Smooth muscle cell (in vitro differentiated cells): ENCODE measurements at regions not wholly inside any gene's neighbourhood (a gene's known extent, or its start where the extent isn't known, plus 50 kb on each side); places are given as distances from the start of the nearest gene placed in this dataset.
"Not testable (repeated sequence)": the region's sequence is repeated elsewhere in the genome, so short reads cannot be mapped to it uniquely, and the experiment has no call there.

Experiments
- DNase-seq: peaks from one replicate; lab custom pipeline; 2025; ENCODE audit not compliant: unreplicated experiment; lab: John Stamatoyannopoulos, UW
- H2AFZ ChIP-seq: fragments of 200-600 bp; sonication (generic); 2 replicates; pipeline ENCODE4 v1.6.0; 2016; ENCODE audit warnings: antibody characterized with exemption, low read depth, mild to moderate bottlenecking
- H3F3A ChIP-seq: fragments of 200-600 bp; sonication (generic); 2 replicates; pipeline ENCODE4 v1.6.0; 2017; ENCODE audit warnings: antibody characterized with exemption, low read depth
- H3K27ac ChIP-seq: fragments of 200-600 bp; sonication (generic); 2 replicates; pipeline ENCODE4 v1.5.1; 2016; ENCODE audit warnings: low read depth, mild to moderate bottlenecking
- H3K27me3 ChIP-seq: fragments of 200-600 bp; sonication (generic); 2 replicates; pipeline ENCODE4 v1.6.1; 2016; ENCODE audit warnings: low read depth, mild to moderate bottlenecking
- H3K36me3 ChIP-seq: fragments of 200-600 bp; sonication (generic); 2 replicates; pipeline ENCODE4 v1.5.1; 2016; ENCODE audit warnings: low read depth
- H3K4me1 ChIP-seq: fragments of 200-600 bp; sonication (generic); 2 replicates; pipeline ENCODE4 v1.5.1; 2016; ENCODE audit warnings: low read depth
- H3K4me2 ChIP-seq: fragments of 200-600 bp; sonication (generic); 2 replicates; pipeline ENCODE4 v1.6.0; 2016; ENCODE audit warnings: mild to moderate bottlenecking
- H3K4me3 ChIP-seq: fragments of 200-600 bp; sonication (generic); 2 replicates; pipeline ENCODE4 v1.5.1; 2016; ENCODE audit warnings: mild to moderate bottlenecking
- H3K79me2 ChIP-seq: fragments of 200-600 bp; sonication (generic); 2 replicates; pipeline ENCODE4 v1.6.0; 2016; ENCODE audit warnings: low read depth, mild to moderate bottlenecking
- H3K9ac ChIP-seq: fragments of 200-600 bp; sonication (generic); 2 replicates; pipeline ENCODE4 v1.6.0; 2016; ENCODE audit warnings: low read depth
- H3K9me3 ChIP-seq: fragments of 200-600 bp; sonication (generic); replicated peaks from 2 replicates; pipeline ENCODE4 v1.5.1; 2016; ENCODE audit warnings: low read depth
- H4K20me1 ChIP-seq: fragments of 200-600 bp; sonication (generic); 2 replicates; pipeline ENCODE4 v1.6.0; 2016; ENCODE audit warnings: low read depth
- WGBS: methylation state at CpG from one replicate; pipeline ENCODE4 v1.1.7; 2016; ENCODE audit warnings: low lambda C conversion rate; 5-methylcytosine and 5-hydroxymethylcytosine counted together
- TF ChIP-seq, protein P1 (sequence below): fragments of 200-600 bp; sonication (generic); IDR thresholded peaks from 2 replicates; pipeline ENCODE4 v1.5.1; 2017; ENCODE audit warnings: borderline replicate concordance, mild to moderate bottlenecking, antibody characterized with exemption; ENCODE audit not compliant: insufficient read depth, poor library complexity, severe bottlenecking

DNA sequence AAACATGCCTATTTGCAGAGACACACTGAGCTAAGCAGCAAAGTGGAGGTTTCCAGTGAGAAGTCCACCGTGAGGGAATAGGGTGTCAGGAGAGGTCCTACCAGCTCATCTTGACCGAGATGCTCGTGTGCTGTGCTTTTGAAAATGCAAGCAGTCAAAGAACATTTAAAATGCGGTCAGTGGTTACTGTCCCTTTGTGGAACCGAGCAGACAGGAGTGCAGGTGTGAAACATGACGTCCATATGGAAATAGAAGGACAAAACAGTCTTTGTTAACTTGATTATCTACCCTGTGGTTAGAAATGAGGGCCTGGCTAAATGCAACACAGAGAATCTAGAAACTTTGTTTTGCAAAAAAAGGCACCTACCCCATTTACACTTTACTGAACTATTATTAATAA, 473.3 kb downstream of the SPATA31A6 start:
- not testable (repeated sequence) for H3K4me2 ChIP-seq, H3K27me3 ChIP-seq, H4K20me1 ChIP-seq, H3F3A ChIP-seq, H3K36me3 ChIP-seq, H3K9ac ChIP-seq, DNase-seq, H3K79me2 ChIP-seq, H3K4me3 ChIP-seq, H3K27ac ChIP-seq, H3K4me1 ChIP-seq, H3K9me3 ChIP-seq, H2AFZ ChIP-seq
- WGBS: 74% methylated on average over 3 of the region's 6 CpGs

DNA sequence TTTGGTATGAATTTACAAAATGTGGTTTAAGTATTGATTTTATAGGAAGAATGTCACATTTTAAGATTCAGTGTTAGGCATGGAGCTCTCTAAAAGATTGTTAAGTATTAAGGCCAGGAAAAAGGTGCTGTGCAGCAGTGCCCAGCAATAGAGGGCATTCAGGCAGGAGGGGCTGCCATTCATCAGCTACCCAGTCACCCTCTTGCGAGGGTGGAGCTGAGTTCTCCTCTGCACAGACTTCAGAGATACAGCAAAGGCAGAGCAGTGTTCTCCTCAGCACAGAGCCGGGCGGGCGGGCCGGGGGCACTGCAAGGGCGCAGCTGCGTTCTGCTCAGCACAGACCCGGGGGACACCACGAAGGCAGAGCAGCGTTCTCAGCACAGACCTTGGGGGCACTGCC, 474.0 kb downstream of the SPATA31A6 start:
- H3K4me1 ChIP-seq, H3K27ac ChIP-seq, H3K9me3 ChIP-seq, DNase-seq, H3K9ac ChIP-seq, H2AFZ ChIP-seq, H4K20me1 ChIP-seq, H3K4me3 ChIP-seq, H3K36me3 ChIP-seq, H3K27me3 ChIP-seq, H3F3A ChIP-seq, H3K79me2 ChIP-seq, H3K4me2 ChIP-seq: not testable (repeated sequence)
- WGBS: no CpG with 5 or more reads among the region's 10 CpGs

DNA sequence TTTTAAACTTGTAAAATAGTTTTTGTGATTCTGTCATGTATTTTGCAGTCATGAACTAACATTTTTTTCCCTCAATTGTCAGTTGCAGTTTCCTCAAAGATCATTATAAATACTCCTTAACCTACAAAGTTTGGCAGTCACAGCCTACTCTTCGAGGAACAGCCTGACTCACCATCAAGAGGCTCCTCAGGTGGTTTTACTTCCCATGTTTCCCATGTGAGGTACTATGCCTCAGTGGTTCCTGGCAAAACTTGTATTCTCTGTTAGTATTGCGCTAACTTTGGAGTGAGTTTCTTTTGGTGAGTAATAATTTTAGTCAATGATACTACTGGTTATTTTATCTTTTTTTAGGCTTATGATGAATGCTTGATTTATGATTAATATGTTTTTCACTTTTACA, 513.7 kb downstream of the SPATA31A6 start:
- not testable (repeated sequence) for H3K4me3 ChIP-seq, H3K27me3 ChIP-seq, H3K9me3 ChIP-seq, H3K4me1 ChIP-seq, H3K9ac ChIP-seq, H2AFZ ChIP-seq, H3K36me3 ChIP-seq, H3K79me2 ChIP-seq, DNase-seq, H3F3A ChIP-seq, H3K4me2 ChIP-seq, H4K20me1 ChIP-seq, H3K27ac ChIP-seq
- no CpG with 5 or more reads among the region's 2 CpGs for WGBS

DNA sequence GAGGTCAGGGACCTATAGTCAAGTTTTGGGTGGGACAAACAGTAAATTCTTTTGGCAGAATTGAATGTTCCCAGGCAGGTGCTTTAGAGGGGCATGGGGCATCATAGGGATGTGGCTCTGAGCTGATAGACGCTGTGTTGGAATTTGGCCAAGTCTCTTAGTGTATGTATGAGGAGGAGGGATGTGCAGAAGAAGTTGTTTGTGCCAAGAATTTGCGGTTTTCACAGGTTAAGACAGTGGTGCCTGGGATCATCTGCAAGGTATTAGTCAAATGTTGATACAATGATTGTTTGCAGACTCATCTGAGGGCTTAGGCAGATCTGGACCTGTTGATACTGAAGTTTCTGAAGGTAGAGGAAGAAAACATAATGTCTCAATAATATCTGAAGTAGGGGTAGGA, 519.4 kb downstream of the SPATA31A6 start:
- not testable (repeated sequence) for H3K27me3 ChIP-seq, DNase-seq, H3K4me2 ChIP-seq, H3K9ac ChIP-seq, H2AFZ ChIP-seq, H3K27ac ChIP-seq, H4K20me1 ChIP-seq, H3K4me3 ChIP-seq, H3K4me1 ChIP-seq, H3K9me3 ChIP-seq, H3F3A ChIP-seq, H3K36me3 ChIP-seq, H3K79me2 ChIP-seq
- WGBS: no CpG with 5 or more reads among the region's 2 CpGs

DNA sequence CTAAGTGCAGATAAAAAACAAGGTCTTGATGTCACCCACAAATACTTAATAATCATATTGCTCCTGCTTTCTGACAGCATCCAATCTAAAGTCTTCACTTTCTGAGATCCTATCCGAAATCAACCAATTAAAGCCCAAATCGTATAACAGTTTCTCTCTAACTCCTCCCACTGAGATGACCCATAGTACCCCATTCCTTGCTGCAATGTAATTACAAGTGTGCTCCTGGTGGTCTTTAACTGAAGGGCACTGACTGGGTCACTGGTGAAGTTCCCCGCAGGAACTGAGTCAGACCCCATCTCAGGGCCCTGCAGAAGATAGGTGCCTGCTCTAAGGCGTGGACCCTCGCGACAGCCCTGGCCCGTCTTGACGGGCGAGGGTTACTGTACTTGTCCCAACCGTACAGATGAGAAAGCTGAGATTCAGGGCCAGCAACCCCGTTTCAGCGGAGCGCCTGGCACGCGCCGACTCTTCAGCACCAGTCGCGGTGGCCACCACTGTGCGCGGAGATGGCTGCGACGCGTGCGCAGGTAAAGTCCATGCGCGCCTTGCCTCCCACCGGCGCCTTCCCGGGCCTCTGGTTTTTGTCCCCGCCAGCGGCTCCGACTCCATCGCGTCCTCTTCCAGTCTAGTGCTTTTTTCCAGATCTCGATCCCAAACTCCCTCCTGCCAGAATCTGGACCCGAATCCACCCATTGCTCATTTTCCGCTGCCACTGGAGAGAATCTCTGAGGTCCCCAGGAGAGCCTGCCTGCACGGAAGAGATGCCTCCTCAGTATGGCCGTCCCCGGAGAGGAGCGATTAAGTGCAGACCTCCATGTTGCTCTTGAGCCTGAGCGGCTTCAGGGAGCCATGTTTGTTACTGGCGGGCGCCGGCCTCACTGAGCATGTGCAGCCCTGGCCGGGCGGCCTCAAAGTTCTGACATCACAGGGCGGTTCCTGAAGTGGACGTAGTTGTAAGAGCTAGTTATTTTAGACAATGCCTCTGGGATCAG, 541.7 kb downstream of the SPATA31A6 start:
- H3K27ac ChIP-seq, H3F3A ChIP-seq, H3K4me3 ChIP-seq, H3K9me3 ChIP-seq, H3K4me1 ChIP-seq, H4K20me1 ChIP-seq, H3K27me3 ChIP-seq, H2AFZ ChIP-seq, DNase-seq, H3K36me3 ChIP-seq, H3K4me2 ChIP-seq, H3K79me2 ChIP-seq, H3K9ac ChIP-seq: not testable (repeated sequence)
- WGBS: no CpG with 5 or more reads among the region's 49 CpGs

DNA sequence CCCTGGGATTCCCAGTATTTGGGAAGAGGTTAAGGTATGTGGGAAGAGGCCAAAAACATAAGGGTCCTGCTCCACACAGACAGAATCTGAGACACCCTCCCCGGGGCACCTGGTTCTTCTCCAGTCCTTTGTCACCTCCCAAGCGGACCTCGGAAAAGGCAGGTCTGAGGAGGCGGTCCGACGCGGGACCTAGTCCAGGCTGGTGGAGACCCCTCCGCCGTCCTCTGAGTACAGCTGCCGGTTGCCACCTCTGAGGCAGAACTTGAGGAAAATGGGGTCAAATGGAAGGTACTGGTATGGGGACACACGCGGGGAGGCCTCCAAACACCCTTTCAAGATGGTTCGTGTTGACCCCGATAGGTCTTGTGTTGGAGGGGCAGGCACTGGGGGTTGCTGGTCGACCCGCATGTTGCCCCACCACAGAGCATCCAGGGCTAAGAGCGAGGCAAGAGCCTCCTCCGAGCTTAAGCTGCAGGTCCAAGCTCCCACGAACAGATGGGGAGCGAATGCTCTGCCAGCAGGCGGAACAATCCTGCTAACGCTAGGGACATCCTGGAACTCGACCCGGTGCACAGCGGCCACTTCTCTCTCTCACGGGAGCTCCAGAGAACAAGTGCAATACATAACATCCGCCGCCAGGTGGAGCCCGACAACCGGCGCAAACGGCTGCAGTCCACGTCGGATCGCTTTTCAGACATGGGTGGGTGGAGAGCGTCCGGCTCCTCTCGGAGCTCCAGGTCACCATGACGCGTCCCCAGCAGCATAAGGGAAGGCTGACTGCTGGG, 559.8 kb downstream of the SPATA31A6 start:
- not testable (repeated sequence) for H3K4me1 ChIP-seq, H3K9ac ChIP-seq, H3K9me3 ChIP-seq, H3K36me3 ChIP-seq, H2AFZ ChIP-seq, H3K79me2 ChIP-seq, H3F3A ChIP-seq, H3K27ac ChIP-seq, H4K20me1 ChIP-seq, H3K27me3 ChIP-seq, H3K4me3 ChIP-seq
- 39% methylated on average over 35 of the region's 40 CpGs for WGBS
- peak overlapping the region; percentile 23 for H3K4me2 ChIP-seq
- TF ChIP-seq, protein P1, sequence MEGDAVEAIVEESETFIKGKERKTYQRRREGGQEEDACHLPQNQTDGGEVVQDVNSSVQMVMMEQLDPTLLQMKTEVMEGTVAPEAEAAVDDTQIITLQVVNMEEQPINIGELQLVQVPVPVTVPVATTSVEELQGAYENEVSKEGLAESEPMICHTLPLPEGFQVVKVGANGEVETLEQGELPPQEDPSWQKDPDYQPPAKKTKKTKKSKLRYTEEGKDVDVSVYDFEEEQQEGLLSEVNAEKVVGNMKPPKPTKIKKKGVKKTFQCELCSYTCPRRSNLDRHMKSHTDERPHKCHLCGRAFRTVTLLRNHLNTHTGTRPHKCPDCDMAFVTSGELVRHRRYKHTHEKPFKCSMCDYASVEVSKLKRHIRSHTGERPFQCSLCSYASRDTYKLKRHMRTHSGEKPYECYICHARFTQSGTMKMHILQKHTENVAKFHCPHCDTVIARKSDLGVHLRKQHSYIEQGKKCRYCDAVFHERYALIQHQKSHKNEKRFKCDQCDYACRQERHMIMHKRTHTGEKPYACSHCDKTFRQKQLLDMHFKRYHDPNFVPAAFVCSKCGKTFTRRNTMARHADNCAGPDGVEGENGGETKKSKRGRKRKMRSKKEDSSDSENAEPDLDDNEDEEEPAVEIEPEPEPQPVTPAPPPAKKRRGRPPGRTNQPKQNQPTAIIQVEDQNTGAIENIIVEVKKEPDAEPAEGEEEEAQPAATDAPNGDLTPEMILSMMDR: peak; percentile 84
- peak; percentile 16 for DNase-seq

DNA sequence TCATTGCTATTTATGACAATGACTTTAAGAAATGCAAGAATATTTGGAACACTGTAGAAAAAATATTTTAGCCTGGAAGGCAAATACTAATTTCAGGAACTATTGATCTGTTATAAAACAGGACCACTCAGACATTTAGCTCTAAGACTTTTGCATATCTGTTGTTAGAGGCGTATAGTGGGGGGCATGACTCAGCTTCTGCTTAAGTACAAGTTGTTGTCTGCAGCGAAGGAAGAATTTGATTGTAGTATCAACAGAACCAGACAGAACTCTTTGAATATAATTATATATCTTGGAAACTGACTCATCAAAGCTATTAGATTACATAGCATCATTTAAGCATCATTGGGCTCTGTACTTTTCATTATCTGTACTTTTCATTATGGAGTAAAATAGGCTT, 573.8 kb downstream of the SPATA31A6 start:
- not testable (repeated sequence) for H3K4me3 ChIP-seq, H3K9ac ChIP-seq, H3K4me2 ChIP-seq, H3F3A ChIP-seq, H3K4me1 ChIP-seq, H3K9me3 ChIP-seq, H4K20me1 ChIP-seq, H3K36me3 ChIP-seq, H3K79me2 ChIP-seq, H3K27me3 ChIP-seq, DNase-seq, H2AFZ ChIP-seq, H3K27ac ChIP-seq
- WGBS: 18% methylated on average over 2 of the region's 2 CpGs
